ENCODE measurements at regions not wholly inside any gene's neighbourhood (a gene's known extent, or its start where the extent isn't known, plus 50 kb on each side); places are given as distances from the start of the nearest gene placed in this dataset.

DNA sequence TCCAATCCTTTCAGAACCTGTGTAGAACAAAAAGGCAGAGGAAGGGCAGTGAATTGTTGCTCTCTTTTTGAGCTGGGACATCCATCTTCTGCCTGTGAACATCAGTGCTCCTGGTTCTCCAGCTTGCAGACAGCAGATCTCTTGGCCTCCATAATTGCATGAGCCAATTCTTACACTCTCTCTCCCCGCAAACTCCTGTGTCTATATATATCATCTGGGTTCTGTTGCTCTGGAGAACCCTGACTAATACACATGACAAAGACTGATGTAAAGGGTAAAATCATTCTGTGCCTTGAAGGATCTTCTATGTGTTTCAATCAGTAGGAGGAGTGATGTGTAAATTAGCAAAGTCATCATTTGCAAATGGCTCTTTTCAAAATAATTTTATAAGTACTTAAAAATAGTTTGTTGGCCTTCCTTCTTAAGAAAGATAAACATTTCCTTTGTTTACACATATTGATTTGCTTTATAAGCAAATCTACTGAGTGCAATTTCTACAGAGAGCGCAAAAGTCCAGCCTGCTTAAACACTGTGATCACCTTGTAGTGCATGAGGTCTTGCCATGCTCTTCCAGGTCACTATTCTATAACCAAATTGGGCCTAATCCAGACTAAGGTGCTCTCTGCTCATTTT, 154.9 kb upstream of the ANKRD28 start:
- no peaks in the 10 kb centered on the region for H3K36me3 ChIP-seq (replicated peaks in 1 of 2)
- WGBS, 4 donors, result 92 to 95% (median 94%) methylated on average over 2 of the region's 2 CpGs
- intact Hi-C loops (cut with DNase I), result no loop called here
- no peak overlapping the region for H3K27ac ChIP-seq
- H3K4me3 ChIP-seq, result no peak overlapping the region
- H3K27me3 ChIP-seq, result no peaks in the 10 kb centered on the region
- no peak for DNase-seq
- no peaks in the 10 kb centered on the region for H3K4me1 ChIP-seq (replicated peaks in 1 of 2)
- TF ChIP-seq, protein P1, sequence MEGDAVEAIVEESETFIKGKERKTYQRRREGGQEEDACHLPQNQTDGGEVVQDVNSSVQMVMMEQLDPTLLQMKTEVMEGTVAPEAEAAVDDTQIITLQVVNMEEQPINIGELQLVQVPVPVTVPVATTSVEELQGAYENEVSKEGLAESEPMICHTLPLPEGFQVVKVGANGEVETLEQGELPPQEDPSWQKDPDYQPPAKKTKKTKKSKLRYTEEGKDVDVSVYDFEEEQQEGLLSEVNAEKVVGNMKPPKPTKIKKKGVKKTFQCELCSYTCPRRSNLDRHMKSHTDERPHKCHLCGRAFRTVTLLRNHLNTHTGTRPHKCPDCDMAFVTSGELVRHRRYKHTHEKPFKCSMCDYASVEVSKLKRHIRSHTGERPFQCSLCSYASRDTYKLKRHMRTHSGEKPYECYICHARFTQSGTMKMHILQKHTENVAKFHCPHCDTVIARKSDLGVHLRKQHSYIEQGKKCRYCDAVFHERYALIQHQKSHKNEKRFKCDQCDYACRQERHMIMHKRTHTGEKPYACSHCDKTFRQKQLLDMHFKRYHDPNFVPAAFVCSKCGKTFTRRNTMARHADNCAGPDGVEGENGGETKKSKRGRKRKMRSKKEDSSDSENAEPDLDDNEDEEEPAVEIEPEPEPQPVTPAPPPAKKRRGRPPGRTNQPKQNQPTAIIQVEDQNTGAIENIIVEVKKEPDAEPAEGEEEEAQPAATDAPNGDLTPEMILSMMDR (IDR thresholded peaks at IDR 0.05), result no peak
- TF ChIP-seq POLR2A (IDR thresholded peaks at IDR 0.05), result no peak
- no peaks in the 10 kb centered on the region for H3K9me3 ChIP-seq (replicated peaks in 1 of 3)

DNA sequence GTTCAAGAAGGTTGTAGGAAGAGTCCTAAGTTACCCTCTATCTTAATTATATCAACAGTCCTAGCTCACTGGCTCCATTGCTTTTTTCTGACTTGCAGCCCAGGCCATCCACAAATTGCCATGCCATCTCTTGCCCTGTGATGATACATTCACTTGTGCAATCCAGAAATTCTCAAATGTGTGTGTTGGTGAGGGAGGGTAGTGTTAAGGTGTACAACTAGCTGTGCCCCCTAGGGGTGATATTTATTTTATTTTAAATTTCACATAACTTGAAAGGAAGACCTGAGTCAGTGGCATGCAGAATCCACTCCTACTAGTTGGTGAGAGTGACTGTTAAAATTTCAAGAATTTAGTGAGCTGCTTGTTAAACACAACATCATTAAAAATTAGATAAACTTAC, 156.1 kb upstream of the ANKRD28 start:
- no peak overlapping the region for H3K4me3 ChIP-seq
- no peaks in the 10 kb centered on the region for H3K4me1 ChIP-seq (replicated peaks in 1 of 2)
- intact Hi-C loops (cut with DNase I), result no loop called here
- TF ChIP-seq, protein P1 (IDR thresholded peaks at IDR 0.05), result no peak
- no peak for TF ChIP-seq POLR2A (IDR thresholded peaks at IDR 0.05)
- no peak for DNase-seq
- no peaks in the 10 kb centered on the region for H3K27me3 ChIP-seq
- no peaks in the 10 kb centered on the region for H3K9me3 ChIP-seq (replicated peaks in 1 of 3)
- H3K27ac ChIP-seq, result no peak overlapping the region
- no peaks in the 10 kb centered on the region for H3K36me3 ChIP-seq (replicated peaks in 1 of 2)

DNA sequence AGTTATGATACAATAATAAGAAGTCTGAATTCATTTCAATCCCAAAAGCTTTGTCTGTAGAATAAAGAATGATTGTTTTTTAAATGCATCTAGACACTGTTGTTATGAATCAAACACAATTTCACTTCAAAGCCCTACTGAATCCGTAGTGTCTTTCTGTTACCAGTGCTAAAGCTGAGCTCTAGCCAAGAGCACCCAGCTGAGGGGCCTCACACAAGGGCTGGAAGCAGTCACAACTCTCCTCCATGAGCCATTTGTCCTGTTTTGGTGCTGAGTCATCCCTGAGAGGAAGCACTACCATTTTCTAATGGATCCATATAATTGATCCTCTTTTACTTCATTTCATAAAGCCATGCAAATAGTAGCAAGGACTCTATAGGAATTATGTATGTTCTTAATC, 158.2 kb upstream of the ANKRD28 start:
- Histone ChIP-seq H3K27me3 (no peaks in the 10 kb centered on the region), H3K27ac (no peak overlapping the region), H3K4me3 (no peak overlapping the region), H3K36me3 (replicated peaks in 1 of 2) (no peaks in the 10 kb centered on the region), H3K9me3 (replicated peaks in 1 of 3) (no peaks in the 10 kb centered on the region), H3K4me1 (replicated peaks in 1 of 2) (no peaks in the 10 kb centered on the region)
- DNase-seq, result no peak
- TF ChIP-seq POLR2A (IDR thresholded peaks at IDR 0.05), result no peak
- TF ChIP-seq, protein P1 (IDR thresholded peaks at IDR 0.05), result no peak
- WGBS, 4 donors, result 59 to 82% (median 71%) methylated on average over 1 of the region's 1 CpG
- intact Hi-C loops (cut with DNase I), result no loop called here

DNA sequence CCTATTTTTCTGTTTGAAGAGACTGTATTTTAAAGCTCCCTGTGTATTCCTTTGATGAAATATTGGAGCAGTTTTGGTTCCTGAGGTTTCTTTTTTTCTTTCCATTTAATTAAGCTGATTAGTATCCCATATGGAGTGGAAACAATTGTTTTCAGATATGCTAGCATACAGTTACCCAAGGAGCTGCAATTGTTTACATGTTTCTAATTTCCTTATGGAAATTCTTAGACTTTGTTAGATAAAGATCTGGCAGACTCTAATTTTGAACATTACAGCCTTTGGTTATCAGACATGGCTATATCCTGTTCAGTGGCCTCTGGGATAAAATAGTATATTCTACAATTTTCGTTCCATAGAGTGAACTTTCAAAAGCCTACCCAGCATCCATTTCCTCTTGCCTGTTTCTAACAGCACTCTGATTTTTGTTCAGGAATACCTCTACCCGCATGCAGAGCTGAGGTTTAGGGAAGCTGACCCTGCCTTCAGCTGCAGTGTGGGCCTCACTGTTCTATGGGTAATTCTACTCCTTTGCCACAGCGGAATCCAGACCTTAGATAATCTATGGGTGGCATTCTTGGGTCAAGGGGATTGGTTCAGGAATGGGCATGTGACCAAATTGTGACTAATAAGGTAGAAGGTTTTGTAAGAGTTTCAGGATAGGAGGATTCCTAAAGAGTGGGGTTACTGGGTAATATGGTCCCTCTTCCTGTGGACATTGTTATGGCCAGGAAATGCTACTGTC, 161.1 kb upstream of the ANKRD28 start:
- Histone ChIP-seq H3K4me1 (replicated peaks in 1 of 2) (no peaks in the 10 kb centered on the region), H3K27me3 (no peaks in the 10 kb centered on the region), H3K36me3 (replicated peaks in 1 of 2) (no peaks in the 10 kb centered on the region), H3K27ac (no peak overlapping the region), H3K9me3 (replicated peaks in 1 of 3) (no peaks in the 10 kb centered on the region), H3K4me3 (no peak overlapping the region)
- no peak for DNase-seq
- WGBS, 4 donors, result 83 to 87% (median 85%) methylated on average over 3 of the region's 3 CpGs
- intact Hi-C loops (cut with DNase I), result no loop called here
- no peak for TF ChIP-seq POLR2A (IDR thresholded peaks at IDR 0.05)
- TF ChIP-seq, protein P1 (IDR thresholded peaks at IDR 0.05), result no peak
